HFFc6 (cell line): ENCODE measurements at regions not wholly inside any gene's neighbourhood (a gene's known extent, or its start where the extent isn't known, plus 50 kb on each side); places are given as distances from the start of the nearest gene placed in this dataset.
"Not testable (repeated sequence)": the region's sequence is repeated elsewhere in the genome, so short reads cannot be mapped to it uniquely, and the experiment has no call there.

Source experiments
- DNase-seq: peaks from one replicate; pipeline ENCODE4 v3.0.0-alpha.2; 2018
- H3K27ac Mint-ChIP-seq: 2 replicates; pipeline ENCODE4 v1.8.0; 2020; ENCODE audit warnings: mild to moderate bottlenecking, mixed read lengths
- H3K27me3 Mint-ChIP-seq: 2 replicates; pipeline ENCODE4 v1.8.0; 2021; ENCODE audit warnings: mild to moderate bottlenecking, moderate library complexity, mixed read lengths; ENCODE audit not compliant: insufficient read depth
- H3K36me3 Mint-ChIP-seq: 2 replicates; pipeline ENCODE4 v1.8.0; 2021; ENCODE audit warnings: low read depth, mixed read lengths
- H3K4me1 Mint-ChIP-seq: 2 replicates; pipeline ENCODE4 v1.8.0; 2020; ENCODE audit warnings: low read depth, mixed read lengths
- H3K4me3 Mint-ChIP-seq: 2 replicates; pipeline ENCODE4 v1.8.0; 2020; ENCODE audit warnings: mild to moderate bottlenecking, moderate library complexity, mixed read lengths
- H3K9me3 Mint-ChIP-seq: 2 replicates; pipeline ENCODE4 v1.8.0; 2020; ENCODE audit warnings: mild to moderate bottlenecking, mixed read lengths
- CTCF ChIP-seq: fragments of 200-600 bp; sonication (generic); IDR thresholded peaks from 2 replicates; pipeline ENCODE4 v1.5.0; 2021; ENCODE audit warnings: antibody characterized with exemption, mild to moderate bottlenecking

GRCh38 chr13:54394908-54395307 lies 1366.3 kb downstream of the OLFM4 start:
- TF ChIP-seq CTCF = no peak
- H3K4me3 Mint-ChIP-seq = no peak overlapping the region
- H3K27me3 Mint-ChIP-seq = no peaks in the 10 kb centered on the region
- H3K9me3 Mint-ChIP-seq = peaks cover 32% of the 10 kb centered on the region
- H3K36me3 Mint-ChIP-seq = 0 out of 2 replicates have a peak, but pooled peaks cover 2% of the 10 kb centered on the region
- H3K27ac Mint-ChIP-seq = no peak overlapping the region
- no peak for DNase-seq
- no peaks in the 10 kb centered on the region for H3K4me1 Mint-ChIP-seq

GRCh38 chr13:54402495-54402894 lies 1373.9 kb downstream of the OLFM4 start:
- H3K27me3 Mint-ChIP-seq = no peaks in the 10 kb centered on the region
- no peaks in the 10 kb centered on the region for H3K4me1 Mint-ChIP-seq
- H3K36me3 Mint-ChIP-seq = peaks cover 9% of the 10 kb centered on the region; the same call in 1 of the 2 replicates
- peaks cover 30% of the 10 kb centered on the region for H3K9me3 Mint-ChIP-seq
- no peak for DNase-seq
- no peak overlapping the region for H3K27ac Mint-ChIP-seq
- H3K4me3 Mint-ChIP-seq = no peak overlapping the region
- TF ChIP-seq CTCF = no peak

- no peak for TF ChIP-seq CTCF
- DNase-seq = no peak
- Mint-ChIP-seq H3K4me1 (no peaks in the 10 kb centered on the region), H3K9me3 (peaks cover 48% of the 10 kb centered on the region), H3K4me3 (no peak overlapping the region), H3K27ac (no peak overlapping the region), H3K36me3 (no peaks in the 10 kb centered on the region), H3K27me3 (no peaks in the 10 kb centered on the region)
These were observed 1387.2 kb downstream of the OLFM4 start for GRCh38 chr13:54415753-54416366.

- not testable (repeated sequence) for H3K36me3 Mint-ChIP-seq, H3K27me3 Mint-ChIP-seq, DNase-seq, H3K27ac Mint-ChIP-seq, H3K4me3 Mint-ChIP-seq, H3K4me1 Mint-ChIP-seq
- peaks cover 31% of the 10 kb centered on the region for H3K9me3 Mint-ChIP-seq
These were observed 1394.3 kb downstream of the OLFM4 start for GRCh38 chr13:54422946-54423345.

- Mint-ChIP-seq H3K27me3 (no peaks in the 10 kb centered on the region), H3K9me3 (peaks cover 25% of the 10 kb centered on the region), H3K36me3 (no peaks in the 10 kb centered on the region), H3K4me1 (no peaks in the 10 kb centered on the region), H3K4me3 (no peak overlapping the region), H3K27ac (no peak overlapping the region)
- no peak for DNase-seq
- TF ChIP-seq CTCF = no peak
These were observed 1395.7 kb downstream of the OLFM4 start for GRCh38 chr13:54424344-54424743.

GRCh38 chr13:54433493-54434206 lies 1405.0 kb downstream of the OLFM4 start:
- H3K4me1 Mint-ChIP-seq = no peaks in the 10 kb centered on the region

GRCh38 chr13:54440853-54441400 lies 1412.3 kb downstream of the OLFM4 start:
- DNase-seq, H3K36me3 Mint-ChIP-seq, H3K27ac Mint-ChIP-seq, H3K9me3 Mint-ChIP-seq, H3K27me3 Mint-ChIP-seq, H3K4me1 Mint-ChIP-seq, H3K4me3 Mint-ChIP-seq: not testable (repeated sequence)

More at GRCh38 chr13:54433493-54434206, 1405.0 kb downstream of the OLFM4 start:
- H3K27ac Mint-ChIP-seq = no peak overlapping the region
- TF ChIP-seq CTCF = no peak
- no peak overlapping the region for H3K4me3 Mint-ChIP-seq
- H3K9me3 Mint-ChIP-seq = peaks cover 7% of the 10 kb centered on the region
- H3K27me3 Mint-ChIP-seq = no peaks in the 10 kb centered on the region
- no peaks in the 10 kb centered on the region for H3K36me3 Mint-ChIP-seq
- DNase-seq = no peak
